Esophagus muscularis mucosa (tissue), 4 donors: ENCODE measurements at regions not wholly inside any gene's neighbourhood (a gene's known extent, or its start where the extent isn't known, plus 50 kb on each side); places are given as distances from the start of the nearest gene placed in this dataset.

Source experiments
- DNase-seq: peaks from one replicate; pipeline ENCODE4 v3.0.0-alpha.2; 2017; ENCODE audit errors: extremely low spot score
- H3K27ac ChIP-seq, 4 donors: fragments of 200-600 bp; sonication (generic); replicated peaks in 1 of 4; 1 replicate in 3 of 4; 2 replicates in 1 of 4; pipeline ENCODE4 v1.5.1; 2016 to 2019; ENCODE audit warnings: mild to moderate bottlenecking in 1 of 4
- H3K27me3 ChIP-seq, 4 donors: fragments of 200-600 bp; sonication (generic); one replicate each; pipeline versions ENCODE4 v1.5.1 to v1.6.0; 2016 to 2019
- H3K36me3 ChIP-seq, 4 donors: fragments of 200-600 bp; sonication (generic); one replicate each; pipeline ENCODE4 v1.5.1; 2016 to 2019
- H3K4me1 ChIP-seq, 4 donors: fragments of 200-600 bp; sonication (generic); one replicate each; pipeline ENCODE4 v1.5.1; 2016 to 2019
- H3K4me3 ChIP-seq, 4 donors: fragments of 200-600 bp; sonication (generic); 1 replicate in 2 of 4; 2 replicates in 2 of 4; pipeline ENCODE4 v1.5.1; 2016 to 2019; ENCODE audit warnings: mild to moderate bottlenecking in 4 of 4, moderate library complexity in 1 of 4
- H3K9me3 ChIP-seq, 4 donors: fragments of 200-600 bp; sonication (generic); 1 replicate in 3 of 4; 2 replicates in 1 of 4; pipeline ENCODE4 v1.5.1; 2016 to 2019
- CTCF ChIP-seq, 3 experiments: fragments of 200-600 bp in 2 of 3; fragments of 450-650 bp in 1 of 3; sonication (generic) in 2 of 3; IDR thresholded peaks; one replicate each; pipeline ENCODE4 v1.5.1; 2017 to 2019; ENCODE audit warnings: antibody characterized with exemption in 3 of 3, mild to moderate bottlenecking in 2 of 3, moderate library complexity in 1 of 3
- EP300 ChIP-seq: sonication (generic); formaldehyde crosslinking; IDR thresholded peaks from one replicate; pipeline ENCODE4 v1.6.1; 2017; ENCODE audit warnings: antibody characterized with exemption
- POLR2A ChIP-seq: fragments of 450-650 bp; IDR thresholded peaks from one replicate; pipeline ENCODE4 v1.6.1; 2017; ENCODE audit warnings: antibody characterized with exemption, moderate library complexity, mild to moderate bottlenecking, low read depth
- POLR2AphosphoS5 ChIP-seq, 2 donors: sonication (generic); formaldehyde crosslinking; IDR thresholded peaks; one replicate each; pipeline ENCODE4 v1.6.1; 2017; ENCODE audit warnings: antibody characterized with exemption in 2 of 2
- WGBS: methylation state at CpG from one replicate; pipeline ENCODE4 v1.1.5; 2018; 5-methylcytosine and 5-hydroxymethylcytosine counted together
- intact Hi-C: fragments of 100-400 bp; cut with DNase I; formaldehyde crosslinking; loops from one replicate; pipeline ENCODE4 v1.15.1; 2023

GRCh38 chr3:78495301-78495700 is 1272.5 kb downstream of the ROBO1 start:
- no peak for DNase-seq
- Histone ChIP-seq H3K4me3 (no peak overlapping the region), H3K27me3 (no peaks in the 10 kb centered on the region), H3K4me1 (peaks cover 4 to 13% (median 9%) of the 10 kb centered on the region in 4 donors), H3K27ac (no peak overlapping the region), H3K9me3 (no peaks in the 10 kb centered on the region), H3K36me3 (no peaks in the 10 kb centered on the region)
- intact Hi-C loops = no loop called here
- TF ChIP-seq EP300 = no peak
- TF ChIP-seq POLR2A = no peak
- TF ChIP-seq POLR2AphosphoS5 (IDR thresholded peaks at IDR 0.05) = no peak
- TF ChIP-seq CTCF (IDR thresholded peaks at IDR 0.05) = no peak
- 77% methylated on average over 1 of the region's 1 CpG for WGBS

GRCh38 chr3:78496501-78496900 is 1271.3 kb downstream of the ROBO1 start:
- Histone ChIP-seq H3K4me3 (no peak overlapping the region), H3K4me1 (peaks cover 4 to 13% (median 9%) of the 10 kb centered on the region in 4 donors), H3K9me3 (no peaks in the 10 kb centered on the region), H3K27ac (no peak overlapping the region), H3K27me3 (no peaks in the 10 kb centered on the region), H3K36me3 (no peaks in the 10 kb centered on the region)
- WGBS = 51% methylated on average over 5 of the region's 5 CpGs
- DNase-seq = no peak
- intact Hi-C loops = no loop called here
- TF ChIP-seq EP300 = no peak
- TF ChIP-seq POLR2AphosphoS5 (IDR thresholded peaks at IDR 0.05) = no peak
- no peak for TF ChIP-seq POLR2A
- no peak for TF ChIP-seq CTCF (IDR thresholded peaks at IDR 0.05)

GRCh38 chr3:78497021-78497420 is 1270.8 kb downstream of the ROBO1 start:
- H3K27me3 ChIP-seq = no peaks in the 10 kb centered on the region
- no peak for DNase-seq
- no peaks in the 10 kb centered on the region for H3K9me3 ChIP-seq
- intact Hi-C loops = no loop called here
- TF ChIP-seq POLR2AphosphoS5 (IDR thresholded peaks at IDR 0.05) (no peak), CTCF (IDR thresholded peaks at IDR 0.05) (no peak), POLR2A (no peak), EP300 (no peak)
- H3K4me1 ChIP-seq = peaks cover 4 to 13% (median 9%) of the 10 kb centered on the region in 4 donors
- WGBS = 46% methylated on average over 4 of the region's 4 CpGs
- H3K4me3 ChIP-seq = no peak overlapping the region
- H3K36me3 ChIP-seq = no peaks in the 10 kb centered on the region
- no peak overlapping the region for H3K27ac ChIP-seq

- Histone ChIP-seq H3K27ac (no peak overlapping the region), H3K36me3 (no peaks in the 10 kb centered on the region), H3K27me3 (no peaks in the 10 kb centered on the region), H3K4me3 (no peak overlapping the region), H3K4me1 (peaks cover 4 to 13% (median 9%) of the 10 kb centered on the region in 4 donors), H3K9me3 (no peaks in the 10 kb centered on the region)
- DNase-seq = no peak
- no peak for TF ChIP-seq EP300
- no peak for TF ChIP-seq POLR2AphosphoS5 (IDR thresholded peaks at IDR 0.05)
- TF ChIP-seq POLR2A = no peak
- no peak for TF ChIP-seq CTCF (IDR thresholded peaks at IDR 0.05)
- intact Hi-C loops = no loop called here
- WGBS = 60% methylated on average over 2 of the region's 2 CpGs
These were observed 1270.0 kb downstream of the ROBO1 start for GRCh38 chr3:78497767-78498166.

GRCh38 chr3:78506061-78506460 is 1261.7 kb downstream of the ROBO1 start:
- WGBS = 65% methylated on average over 4 of the region's 4 CpGs
- H3K27ac ChIP-seq = no peak overlapping the region
- intact Hi-C loops = no loop called here
- DNase-seq = no peak
- no peaks in the 10 kb centered on the region for H3K27me3 ChIP-seq
- TF ChIP-seq POLR2AphosphoS5 (IDR thresholded peaks at IDR 0.05) (no peak), POLR2A (no peak), CTCF (IDR thresholded peaks at IDR 0.05) (no peak), EP300 (no peak)
- H3K36me3 ChIP-seq = no peaks in the 10 kb centered on the region
- H3K4me1 ChIP-seq = no peaks in the 10 kb centered on the region
- H3K4me3 ChIP-seq = no peak overlapping the region
- H3K9me3 ChIP-seq = no peaks in the 10 kb centered on the region
